ENCODE measurements at regions not wholly inside any gene's neighbourhood (a gene's known extent, or its start where the extent isn't known, plus 50 kb on each side); places are given as distances from the start of the nearest gene placed in this dataset.

- RAD21 ChIA-PET (ENCODE audit: unreplicated experiment): interaction anchor here (1.0 to 2.1 kb wide), 12 partner anchors 38 to 178 kb away, joined by 3 to 18 read pairs (median 4); partner anchors contain the start of gene GADD45A
- Histone ChIP-seq H3K9ac (ENCODE audit: control insufficient read depth, insufficient read depth, low read length) (no peak overlapping the region), H2AFZ (ENCODE audit: control insufficient read depth, low read depth, low read length) (peak overlapping the region; percentile 18; the same call in 1 of the 2 replicates), H3K9me3 (replicated peaks; ENCODE audit: control insufficient read depth, insufficient read depth, low read length) (no peaks in the 10 kb centered on the region), H4K20me1 (ENCODE audit: control insufficient read depth, insufficient read depth) (no peaks in the 10 kb centered on the region), H3K36me3 (ENCODE audit: control insufficient read depth in 2 of 2, insufficient read depth in 2 of 2, low read length in 1 of 2) (no peaks in the 10 kb centered on the region), H3K4me2 (ENCODE audit: control insufficient read depth, insufficient read depth) (no peak overlapping the region), H3K4me1 (ENCODE audit: control insufficient read depth, insufficient read depth, low read length) (no peaks in the 10 kb centered on the region), H3K4me3 (no peak overlapping the region), H3K27ac (ENCODE audit: control insufficient read depth, insufficient read depth) (no peak overlapping the region), H3K79me2 (ENCODE audit: control insufficient read depth, insufficient read depth, low read length) (no peaks in the 10 kb centered on the region), H3K27me3 (replicated peaks in 1 of 2; ENCODE audit: control insufficient read depth in 2 of 2, insufficient read depth in 2 of 2, low read length in 1 of 2) (no peaks in the 10 kb centered on the region)
- FAIRE-seq (no peak), ATAC-seq (peak; percentile 23; the same call in 2 of the 3 replicates), DNase-seq (ENCODE audit: low read depth, low spot score) (no peak)
- intact Hi-C loops (cut with micrococcal nuclease; ENCODE audit: unreplicated experiment) (loop anchor here (2.0 kb wide), 1 partner anchor 74 kb away; the partner anchor contains the start of gene GADD45A), in situ Hi-C loops (cut with MboI) (no loop called here)
- SMC1A ChIA-PET (ENCODE audit: uncharacterized antibody, unreplicated experiment): interaction anchor here (1.2 to 4.0 kb wide), 11 partner anchors 8 to 157 kb away, joined by 3 to 20 read pairs (median 6); partner anchors contain the start of gene GADD45A
- no TSS peak for BruUV-seq (replicated peaks)
- POLR2A ChIA-PET: interaction anchor here (0.6 to 3.1 kb wide), 3 partner anchors 33 to 1168 kb away, joined by 3 to 9 read pairs (median 4); partner anchors contain the start of gene GADD45A
- CTCF ChIA-PET: interaction anchor here (1.0 to 2.1 kb wide), 4 partner anchors 10 to 161 kb away, joined by 3 to 15 read pairs (median 7); partner anchors contain the start of gene GADD45A
- 29% methylated on average over 4 of the region's 5 CpGs for WGBS (ENCODE audit: insufficient coverage, insufficient replicate concordance, low lambda C conversion rate, missing lambda C conversion rate)
- TF ChIP-seq RUNX3 (IDR thresholded peaks at IDR 0.05; ENCODE audit: low read length) (peak; percentile 35; the same call in 1 of the 2 replicates), ESRRA (IDR thresholded peaks at IDR 0.05; ENCODE audit: low read length) (no peak), PBX3 (IDR thresholded peaks at IDR 0.05; ENCODE audit: insufficient replicate concordance, low read depth, low read length) (no peak), ZBTB40 (IDR thresholded peaks at IDR 0.05; ENCODE audit: borderline replicate concordance) (no peak), NKRF (conservative IDR thresholded peaks at IDR 0.05) (peak; percentile 26; the same call in 1 of the 2 replicates), POLR2AphosphoS2 (IDR thresholded peaks at IDR 0.05; ENCODE audit: low read depth, low read length) (no peak), SIX5 (IDR thresholded peaks at IDR 0.05; ENCODE audit: low read depth, low read length, severe bottlenecking) (no peak), NFXL1 (IDR thresholded peaks at IDR 0.05; ENCODE audit: borderline replicate concordance) (no peak), CREB1 (IDR thresholded peaks at IDR 0.05; ENCODE audit: low read depth) (no peak), IKZF2 (IDR thresholded peaks at IDR 0.05) (0 out of 4 replicates have a peak, but pooled peaks of 1 of the 2 experiments have one; percentile 20), DPF2 (IDR thresholded peaks at IDR 0.05) (0 out of 2 replicates have a peak, but pooled peaks have one; percentile 43), NFYB (IDR thresholded peaks at IDR 0.05; ENCODE audit: insufficient read depth, low read depth, low read length) (no peak), ZBTB4 (CRISPR knock-in tag; IDR thresholded peaks at IDR 0.05) (no peak)
Observed at GRCh38 chr1:67610450-67610849, 74.6 kb upstream of the GADD45A start.

Measured in GM12878 (cell line).